ENCODE measurements at regions not wholly inside any gene's neighbourhood (a gene's known extent, or its start where the extent isn't known, plus 50 kb on each side); places are given as distances from the start of the nearest gene placed in this dataset.

GRCh38 chr5:114727358-114727757 is 365.5 kb downstream of the KCNN2 start:
- TF ChIP-seq CTCF (conservative IDR thresholded peaks at IDR 0.05 in 1 of 2, IDR thresholded peaks at IDR 0.05 in 1 of 2; ENCODE audit: low read depth in 1 of 2, low read length in 2 of 2) (no peak), EZH2 (IDR thresholded peaks at IDR 0.05; ENCODE audit: low read length, missing control alignments) (no peak)

Data from fibroblast of lung (primary cell).